GM19099 (cell line): ENCODE measurements at regions not wholly inside any gene's neighbourhood (a gene's known extent, or its start where the extent isn't known, plus 50 kb on each side); places are given as distances from the start of the nearest gene placed in this dataset.

Source experiments
- POLR2A ChIP-seq: IDR thresholded peaks from 3 replicates; pipeline ENCODE4 v1.6.1; 2011; ENCODE audit warnings: low read depth; ENCODE audit not compliant: insufficient read length; ENCODE audit errors: extremely low read depth

GRCh38 chr13:22128441-22129408 lies 457.9 kb downstream of the FGF9 start:
- no peak for TF ChIP-seq POLR2A

- TF ChIP-seq POLR2A, result no peak
Observed at GRCh38 chr13:22130254-22130653, 459.4 kb downstream of the FGF9 start.

GRCh38 chr13:22134261-22134660 lies 463.4 kb downstream of the FGF9 start:
- TF ChIP-seq POLR2A, result no peak

- TF ChIP-seq POLR2A, result no peak
Observed at GRCh38 chr13:22135446-22135845, 464.6 kb downstream of the FGF9 start.

- TF ChIP-seq POLR2A, result no peak
Observed at GRCh38 chr13:22137361-22138050, 466.6 kb downstream of the FGF9 start.

GRCh38 chr13:22138947-22139346 lies 468.1 kb downstream of the FGF9 start:
- no peak for TF ChIP-seq POLR2A

- no peak for TF ChIP-seq POLR2A
Observed at GRCh38 chr13:22141716-22142115, 470.8 kb downstream of the FGF9 start.

- no peak for TF ChIP-seq POLR2A
Observed at GRCh38 chr13:22143671-22144070, 472.8 kb downstream of the FGF9 start.

- no peak for TF ChIP-seq POLR2A
Observed at GRCh38 chr13:22144806-22145205, 473.9 kb downstream of the FGF9 start.

- TF ChIP-seq POLR2A, result no peak
Observed at GRCh38 chr13:22148187-22148586, 477.3 kb downstream of the FGF9 start.

GRCh38 chr13:22152751-22153150 lies 481.9 kb downstream of the FGF9 start:
- no peak for TF ChIP-seq POLR2A

GRCh38 chr13:22154041-22154440 lies 483.2 kb downstream of the FGF9 start:
- no peak for TF ChIP-seq POLR2A

GRCh38 chr13:22161871-22162270 lies 491.0 kb downstream of the FGF9 start:
- no peak for TF ChIP-seq POLR2A

GRCh38 chr13:22162889-22163288 lies 492.0 kb downstream of the FGF9 start:
- TF ChIP-seq POLR2A, result no peak

GRCh38 chr13:22168437-22169190 lies 497.7 kb downstream of the FGF9 start:
- TF ChIP-seq POLR2A, result no peak
